OCI-LY7 (cell line): ENCODE measurements at regions not wholly inside any gene's neighbourhood (a gene's known extent, or its start where the extent isn't known, plus 50 kb on each side); places are given as distances from the start of the nearest gene placed in this dataset.
A peak's percentile ranks its signal among the peaks of the same experiment; 100 is the strongest.

ENCODE experiments used
- CTCF ChIP-seq: fragments of 200-600 bp; sonication (generic); conservative IDR thresholded peaks from 2 replicates; pipeline ENCODE4 v1.5.1; 2014; ENCODE audit warnings: mild to moderate bottlenecking, antibody characterized with exemption, low read length, moderate library complexity, mixed read lengths
- EZH2phosphoT487 ChIP-seq: fragments of 200-600 bp; sonication (generic); IDR thresholded peaks from 2 replicates; pipeline ENCODE4 v1.6.1; 2018; ENCODE audit warnings: low read depth, borderline replicate concordance, mild to moderate bottlenecking, mixed run types, antibody characterized with exemption, low read length, moderate library complexity, mixed read lengths

GRCh38 chr5:130243641-130244040, 339.4 kb downstream of the CHSY3 start:
- TF ChIP-seq CTCF (0 out of 2 replicates have a peak, but pooled peaks have one; percentile 17), EZH2phosphoT487 (no peak)
